ENCODE measurements at regions not wholly inside any gene's neighbourhood (a gene's known extent, or its start where the extent isn't known, plus 50 kb on each side); places are given as distances from the start of the nearest gene placed in this dataset.
A peak's percentile ranks its signal among the peaks of the same experiment; 100 is the strongest.

DNA sequence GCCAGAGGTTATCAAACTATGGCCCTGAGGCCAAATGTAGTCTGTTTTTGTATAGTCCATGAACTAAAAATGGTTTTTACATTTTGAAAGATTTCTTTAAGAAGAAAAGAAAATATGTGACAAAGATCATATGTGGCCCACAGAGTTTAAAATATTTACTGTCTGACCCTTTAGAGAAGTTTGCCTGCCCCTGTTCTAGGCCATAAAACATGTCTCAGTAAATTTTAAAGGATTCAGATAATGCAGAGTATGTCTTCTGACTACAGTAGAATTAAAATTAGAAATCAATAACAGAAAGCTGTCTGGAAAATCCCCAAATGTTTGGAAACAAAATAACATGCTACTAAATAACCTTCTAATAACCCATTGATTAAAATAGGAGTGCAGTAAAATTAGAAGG, 86.3 kb downstream of the KCNRG start:
- no peak for DNase-seq (ENCODE audit: low spot score)

DNA sequence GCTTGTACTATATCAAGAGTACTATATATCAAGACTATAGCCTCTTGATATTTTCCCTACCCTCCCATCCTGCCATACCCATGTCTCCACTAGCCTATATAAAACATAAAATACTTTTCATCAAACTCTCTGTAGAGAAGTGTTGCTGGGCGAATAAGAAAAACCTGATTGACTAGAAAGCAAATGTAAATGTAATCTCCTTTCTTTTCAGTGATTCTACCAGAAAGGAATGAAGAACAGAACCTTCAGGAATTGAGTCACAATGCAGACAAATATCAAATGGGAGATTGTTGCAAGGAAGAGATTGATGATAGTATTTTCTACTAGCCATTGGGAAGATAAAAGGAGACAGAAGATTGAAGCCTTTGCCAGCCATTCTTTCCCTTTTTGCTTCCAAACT, 89.2 kb downstream of the KCNRG start:
- DNase-seq (ENCODE audit: low spot score), result no peak

DNA sequence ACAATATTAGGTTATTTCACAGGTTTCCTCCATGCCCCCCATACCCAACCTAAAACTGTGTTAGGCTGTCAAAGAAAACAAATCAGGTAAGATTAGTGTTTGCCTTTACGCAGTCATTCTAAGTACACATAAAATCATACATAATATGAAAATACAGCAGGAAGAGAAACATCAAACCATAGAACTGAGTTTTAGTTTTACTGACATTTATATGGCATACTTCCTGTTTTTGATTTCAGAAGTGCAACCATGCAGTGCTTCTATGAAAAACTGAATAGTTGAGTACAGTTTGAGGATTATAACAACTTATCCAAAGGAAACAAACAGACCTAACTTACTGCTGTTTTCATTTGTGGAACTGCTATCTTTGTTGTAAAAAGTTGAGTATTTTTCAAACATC, 91.3 kb downstream of the KCNRG start:
- no peak for DNase-seq (ENCODE audit: low spot score)

DNA sequence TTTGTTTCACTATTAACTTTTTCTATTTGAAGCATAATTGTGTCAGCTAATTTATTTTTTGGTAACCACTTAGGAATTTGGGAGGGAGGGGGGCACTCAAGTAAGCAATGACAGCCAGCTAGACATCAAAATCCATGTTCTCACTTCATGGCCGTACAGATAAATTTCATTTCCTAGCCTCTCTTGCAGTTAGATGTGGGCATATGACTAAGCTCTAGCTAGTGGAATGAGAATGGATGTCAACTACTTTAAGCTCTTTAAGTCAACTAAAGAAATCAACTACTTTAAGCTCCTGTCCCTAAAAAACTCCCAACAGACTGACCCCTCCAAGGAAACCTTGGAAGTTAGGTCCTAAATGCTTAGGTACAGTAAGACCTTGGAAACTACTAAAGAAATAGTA, 92.0 kb downstream of the KCNRG start:
- no peak for DNase-seq (ENCODE audit: low spot score)

DNA sequence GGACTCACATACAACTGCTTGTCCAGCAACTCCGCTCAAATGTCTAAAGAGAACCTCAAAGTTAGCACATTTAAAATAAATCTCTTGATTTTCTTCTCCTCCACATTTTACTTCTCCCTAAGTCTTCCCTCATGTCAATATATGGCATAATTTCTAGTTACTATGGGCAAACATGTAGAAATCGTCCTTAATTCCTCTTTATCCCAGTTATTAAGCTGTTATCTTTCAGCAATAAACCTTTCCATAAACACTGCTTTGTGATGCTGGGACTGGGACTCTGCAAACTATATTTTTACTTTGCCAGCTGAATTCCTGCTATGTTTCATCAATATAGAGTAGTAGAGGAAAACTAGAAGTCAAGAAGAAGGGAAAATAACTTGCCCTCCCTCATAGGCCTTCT, 99.7 kb downstream of the KCNRG start:
- no peak for DNase-seq (ENCODE audit: low spot score)

DNA sequence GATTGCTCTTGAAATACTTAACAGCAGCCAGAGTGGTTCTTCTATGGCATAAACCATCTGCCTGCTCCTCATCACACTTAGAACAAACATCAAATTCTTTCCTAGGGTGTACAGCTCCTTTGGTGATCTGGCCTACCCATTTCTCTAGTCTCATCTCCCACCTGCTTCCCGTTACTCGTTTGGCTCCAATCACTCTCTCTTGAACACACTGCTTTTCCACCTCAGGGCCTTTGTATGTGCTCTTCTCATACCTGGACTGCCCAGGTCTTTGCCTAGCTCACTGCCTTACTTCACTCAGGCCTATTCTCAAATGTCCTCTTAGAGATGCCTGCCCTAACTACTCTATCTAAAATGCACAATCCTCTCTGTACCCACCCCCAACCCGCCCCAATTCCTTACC, 100.5 kb downstream of the KCNRG start:
- no peak for DNase-seq (ENCODE audit: low spot score)

DNA sequence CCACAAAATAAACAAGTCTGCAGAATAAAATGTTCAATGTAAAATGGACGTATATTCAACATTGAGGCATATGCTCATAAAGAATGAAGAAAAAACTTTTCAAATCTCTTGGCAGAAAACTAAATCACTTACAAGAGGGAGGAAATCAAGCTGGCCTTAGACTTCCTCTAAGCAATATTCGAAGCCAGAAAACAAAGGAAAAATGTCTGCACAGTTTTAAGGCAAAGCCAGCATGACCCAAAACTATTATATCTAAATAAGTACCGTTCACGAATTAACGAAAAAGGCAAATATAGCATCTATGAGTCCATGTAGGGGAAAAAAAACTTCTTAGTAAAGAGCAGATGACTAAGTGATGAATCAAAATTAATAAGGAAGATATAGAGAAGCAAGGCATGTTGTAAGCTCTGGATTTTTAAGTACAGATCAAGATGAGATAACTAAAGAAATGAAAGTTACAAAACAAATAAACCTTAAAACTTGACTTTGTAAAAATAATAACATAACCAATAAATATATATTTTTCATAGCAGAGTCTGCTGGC, 101.3 kb downstream of the KCNRG start:
- DNase-seq (ENCODE audit: low spot score), result no peak

DNA sequence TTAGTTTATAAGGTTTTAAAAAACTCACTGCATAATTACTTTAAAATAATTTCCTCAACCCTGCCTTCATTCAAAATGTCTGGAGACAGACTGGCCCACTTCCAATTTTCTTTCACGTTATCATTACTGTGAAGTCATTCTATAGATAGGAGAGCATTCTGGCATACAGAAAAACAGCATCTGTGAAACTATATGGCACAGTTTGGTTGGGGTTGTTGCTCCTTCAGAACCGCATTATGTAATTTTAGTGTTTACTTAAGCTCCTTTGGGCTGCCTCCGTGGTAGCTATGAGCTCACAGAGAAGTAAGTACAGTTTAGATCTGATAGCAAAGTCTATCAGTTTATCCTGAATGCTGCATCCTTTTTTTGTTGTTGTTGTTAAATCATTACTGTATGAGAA, 104.3 kb downstream of the KCNRG start:
- DNase-seq (ENCODE audit: low spot score), result no peak

DNA sequence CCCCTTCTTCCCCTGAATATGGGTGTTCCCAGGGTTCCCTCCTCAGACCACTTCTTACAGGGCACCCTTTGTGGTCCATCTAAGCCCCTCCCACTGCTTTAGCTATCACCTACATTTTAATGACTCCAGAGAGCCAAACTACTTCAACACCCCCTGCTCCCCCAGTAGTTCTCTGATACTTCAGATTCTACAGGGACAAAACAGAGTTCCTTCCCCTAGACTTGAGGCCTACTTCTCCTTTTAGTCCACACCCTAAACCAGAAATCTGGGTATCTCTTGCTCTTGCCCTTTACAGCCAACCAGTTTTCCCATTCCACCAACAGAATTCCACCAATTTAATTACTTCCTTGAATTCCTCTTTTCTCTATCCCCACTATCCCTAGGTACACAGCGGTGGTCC, 107.2 kb downstream of the KCNRG start:
- DNase-seq (ENCODE audit: low spot score), result no peak

DNA sequence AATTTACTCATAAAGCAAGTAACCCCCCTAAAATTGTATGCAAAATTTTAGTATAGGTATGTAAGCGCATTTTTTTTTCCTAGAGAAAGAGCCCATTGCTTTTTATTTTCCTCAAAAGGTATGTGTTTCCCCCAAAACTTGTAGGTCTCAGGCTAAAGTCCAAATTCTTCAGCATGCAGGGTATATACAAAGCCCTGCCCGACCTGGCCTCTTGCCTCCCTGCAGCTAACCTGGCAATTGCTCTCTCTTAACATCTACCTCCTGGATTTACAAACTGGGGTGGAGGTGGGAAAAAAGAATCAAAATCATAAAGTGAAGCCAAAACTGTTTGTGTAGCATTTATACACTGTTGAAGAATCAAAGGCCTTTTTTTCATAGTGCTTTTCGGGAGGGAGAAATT, 107.8 kb downstream of the KCNRG start:
- no peak for DNase-seq (ENCODE audit: low spot score)

DNA sequence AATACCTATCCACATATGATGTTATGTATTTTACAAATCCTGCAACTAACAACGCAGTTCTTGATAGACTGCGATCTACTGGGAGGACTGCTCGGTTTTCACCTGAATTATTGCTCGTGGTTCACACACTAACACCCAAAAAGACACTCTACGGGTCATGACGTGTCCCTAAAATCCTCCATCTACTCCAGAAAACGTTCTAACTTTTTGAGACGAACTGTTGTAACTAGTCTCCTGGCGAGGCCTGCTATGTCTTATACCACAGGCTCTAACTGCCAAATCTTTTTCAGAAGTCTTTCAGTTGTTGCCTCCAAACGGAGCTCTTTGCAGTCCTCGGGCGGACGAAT, 108.2 kb downstream of the KCNRG start:
- no peak for DNase-seq (ENCODE audit: low spot score)

DNA sequence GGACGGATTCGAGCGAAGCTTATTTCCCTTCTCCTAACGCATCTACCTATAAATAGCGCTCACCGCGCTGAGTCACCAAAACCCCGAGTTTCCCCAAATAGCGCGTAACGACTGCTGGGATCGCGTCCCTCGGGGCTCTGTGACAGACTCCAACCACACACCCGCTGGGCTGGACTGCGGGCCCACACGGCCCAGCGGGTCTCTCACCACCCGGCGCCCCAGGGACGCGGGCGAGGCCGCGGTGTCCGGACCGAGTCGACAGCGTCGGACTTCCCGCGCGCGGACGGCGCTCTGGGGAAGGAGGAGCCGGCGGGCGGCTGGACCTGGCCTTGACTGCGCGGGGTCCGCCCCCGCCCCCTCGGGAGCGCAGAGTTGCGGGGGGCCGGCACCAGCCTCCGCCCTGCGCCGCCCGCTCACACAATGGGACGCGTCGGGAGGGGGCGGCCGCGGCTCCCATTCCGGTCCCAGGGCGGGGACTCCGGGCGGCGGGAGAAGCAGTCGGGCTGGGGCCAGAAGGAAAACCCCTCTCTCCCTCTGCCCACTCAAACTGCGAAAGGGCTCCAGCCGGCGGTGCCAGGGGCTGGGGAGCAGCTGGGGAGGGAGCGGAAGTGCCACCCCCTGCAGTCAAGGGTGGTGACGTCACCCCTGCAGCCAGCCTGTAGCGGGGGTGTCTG, 108.8 kb downstream of the KCNRG start:
- DNase-seq (ENCODE audit: low spot score), result peak; percentile 76

DNA sequence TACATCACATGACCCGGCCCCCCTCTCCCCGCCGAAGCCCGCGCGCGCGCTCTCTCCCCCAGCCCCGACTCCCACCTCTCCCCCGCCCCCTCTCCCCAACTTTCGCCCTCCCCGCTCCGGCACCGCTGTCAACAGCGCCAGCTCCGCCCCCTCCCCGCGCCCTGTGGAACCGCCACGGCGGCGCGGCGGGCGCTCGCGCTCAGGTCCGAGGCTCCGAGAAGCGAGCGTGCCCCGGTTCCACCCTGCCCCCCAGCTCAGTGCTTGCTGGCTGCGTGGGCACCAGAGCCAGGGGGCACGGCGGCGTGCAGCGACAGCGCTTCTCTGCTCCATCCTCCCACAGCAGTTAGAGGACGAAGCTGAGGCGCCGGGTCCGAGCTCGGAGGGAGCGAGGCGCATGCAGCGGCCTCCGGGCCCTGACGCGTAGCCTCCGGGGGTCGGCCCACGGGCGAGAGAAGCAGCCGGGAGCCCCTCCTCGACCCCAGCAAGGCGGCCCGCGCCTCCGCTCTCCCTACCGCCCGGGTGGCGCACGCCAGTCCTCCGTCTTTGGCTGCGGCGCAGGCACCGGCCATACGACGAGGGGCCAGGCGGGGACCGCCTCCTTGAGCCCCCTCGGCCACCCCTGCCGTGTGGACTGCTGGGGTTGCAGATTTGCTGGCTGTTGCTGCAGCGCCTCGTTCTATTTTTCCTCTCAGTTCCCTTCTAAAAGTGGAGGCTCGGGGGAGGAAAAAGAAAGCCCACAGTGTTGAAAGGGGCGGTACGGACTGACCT, 109.5 kb downstream of the KCNRG start:
- peak; percentile 97 for DNase-seq (ENCODE audit: low spot score)

DNA sequence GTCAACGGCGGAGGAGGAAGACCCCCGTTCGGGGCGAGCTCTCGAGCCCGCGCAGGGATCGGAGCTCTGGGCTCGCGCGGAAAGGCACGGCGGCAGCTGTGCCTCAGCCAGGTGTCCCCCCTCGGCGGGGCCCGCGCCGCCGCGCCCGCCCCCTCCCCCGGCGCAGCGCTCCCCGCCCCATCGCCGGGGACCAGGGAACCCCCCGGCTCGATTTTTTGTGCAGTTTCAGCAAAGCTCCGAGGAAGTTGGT, 110.0 kb downstream of the KCNRG start:
- DNase-seq (ENCODE audit: low spot score), result no peak

DNA sequence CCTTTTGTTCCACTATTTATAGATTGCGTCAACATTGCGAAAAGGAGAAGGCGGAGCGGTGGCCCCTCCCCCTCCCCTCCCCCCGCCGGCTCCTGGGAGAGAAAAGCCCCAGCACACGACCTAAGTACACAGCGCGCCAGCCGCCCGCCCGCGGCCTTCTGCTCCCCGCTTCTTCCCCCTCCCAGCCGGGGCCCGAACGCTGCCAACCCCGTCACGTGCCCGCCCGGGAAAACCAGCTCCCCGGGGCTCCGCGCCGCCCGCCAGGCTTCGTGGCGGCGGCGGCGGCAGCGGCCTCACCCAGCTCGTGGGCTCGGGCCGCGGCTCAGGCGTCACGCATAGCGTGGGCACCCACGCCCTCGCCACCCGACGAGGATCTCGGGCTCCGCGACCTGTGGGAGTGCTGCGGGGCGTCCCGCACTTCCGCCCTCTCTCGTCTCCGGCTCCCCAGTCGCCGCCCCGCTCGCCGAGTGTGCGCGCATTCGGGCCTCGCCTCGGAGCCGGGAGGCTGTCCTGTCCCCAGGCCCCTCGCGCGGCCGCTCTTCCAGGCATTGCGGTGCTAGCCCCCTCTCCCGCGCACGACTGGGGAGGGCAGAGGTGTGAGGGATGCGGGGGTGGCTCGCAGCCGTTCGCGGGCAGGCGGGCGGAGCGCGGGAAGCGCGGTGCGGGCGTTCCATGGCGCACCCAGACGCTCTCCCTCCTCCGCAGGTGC, 110.5 kb downstream of the KCNRG start:
- peak; percentile 95 for DNase-seq (ENCODE audit: low spot score)

DNA sequence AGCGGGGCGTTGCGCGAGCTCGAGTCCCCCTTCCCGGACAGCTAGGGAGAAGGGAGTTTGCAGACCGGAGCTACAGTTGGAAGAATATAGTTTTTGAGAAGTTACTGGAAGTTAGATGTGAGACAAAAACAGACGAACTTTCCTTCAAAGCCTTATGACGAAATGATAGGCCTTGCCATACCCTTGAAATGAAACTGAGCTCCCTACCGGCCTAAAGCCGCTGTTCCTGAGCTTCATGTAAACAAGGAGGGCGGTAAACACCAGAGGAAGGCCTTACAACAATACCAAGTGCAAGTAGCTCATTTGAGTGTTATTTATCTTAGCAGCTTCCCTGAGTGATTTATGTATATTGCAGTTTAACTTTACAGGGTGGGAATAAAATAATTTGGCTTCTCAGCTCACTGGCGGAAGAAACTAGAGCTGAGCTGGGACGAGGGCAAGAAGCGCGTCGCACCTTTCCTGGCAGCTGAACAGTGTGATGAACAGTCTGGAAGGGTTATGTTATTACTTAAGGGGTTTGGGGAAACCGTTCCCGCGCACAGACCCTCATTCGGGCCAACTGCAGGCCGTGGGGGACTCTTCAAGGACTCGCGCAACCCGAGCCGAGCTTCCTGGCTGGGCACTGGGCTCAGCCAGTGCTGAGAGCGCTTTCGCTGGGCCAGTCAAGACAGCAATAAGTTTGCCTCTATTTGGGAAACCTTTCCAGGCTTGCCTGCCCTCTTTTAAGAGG, 111.2 kb downstream of the KCNRG start:
- no peak for DNase-seq (ENCODE audit: low spot score)

DNA sequence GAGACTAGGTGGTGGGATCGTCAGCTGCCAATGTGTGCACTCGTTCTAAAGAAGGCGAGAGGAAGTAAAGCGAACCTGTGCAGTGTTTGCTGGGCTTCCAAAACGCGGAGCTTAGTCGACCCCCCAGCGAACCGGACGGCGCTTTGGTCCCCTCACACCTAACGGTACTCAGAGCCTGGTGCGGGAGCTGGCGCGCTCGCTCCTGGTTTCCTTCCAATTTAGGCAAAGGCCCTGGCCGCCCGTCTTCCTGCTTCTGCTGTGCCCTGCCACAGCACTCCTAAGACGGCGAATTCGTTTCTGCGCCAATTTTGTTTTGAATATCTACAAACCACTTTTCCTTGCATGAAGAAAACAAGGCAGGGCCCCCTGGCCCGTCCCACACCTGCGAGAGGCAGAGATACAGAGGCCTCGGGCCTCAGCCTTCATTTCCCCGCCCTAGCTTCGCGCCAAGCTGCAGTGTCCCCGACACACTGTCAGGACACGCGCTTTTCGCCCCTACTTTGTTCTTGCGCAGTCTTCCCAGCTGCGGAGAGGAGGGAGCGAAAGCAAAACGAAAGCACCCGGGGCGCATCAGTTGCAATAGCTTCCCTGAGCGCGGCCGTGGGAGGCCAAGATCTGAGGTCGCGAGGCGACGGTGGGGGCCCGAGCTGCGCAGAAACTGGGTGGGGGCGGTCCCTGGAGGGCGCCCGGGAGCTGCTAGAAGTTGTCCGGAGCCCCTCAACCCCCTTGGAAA, 111.9 kb downstream of the KCNRG start:
- peak; percentile 54 for DNase-seq (ENCODE audit: low spot score)

DNA sequence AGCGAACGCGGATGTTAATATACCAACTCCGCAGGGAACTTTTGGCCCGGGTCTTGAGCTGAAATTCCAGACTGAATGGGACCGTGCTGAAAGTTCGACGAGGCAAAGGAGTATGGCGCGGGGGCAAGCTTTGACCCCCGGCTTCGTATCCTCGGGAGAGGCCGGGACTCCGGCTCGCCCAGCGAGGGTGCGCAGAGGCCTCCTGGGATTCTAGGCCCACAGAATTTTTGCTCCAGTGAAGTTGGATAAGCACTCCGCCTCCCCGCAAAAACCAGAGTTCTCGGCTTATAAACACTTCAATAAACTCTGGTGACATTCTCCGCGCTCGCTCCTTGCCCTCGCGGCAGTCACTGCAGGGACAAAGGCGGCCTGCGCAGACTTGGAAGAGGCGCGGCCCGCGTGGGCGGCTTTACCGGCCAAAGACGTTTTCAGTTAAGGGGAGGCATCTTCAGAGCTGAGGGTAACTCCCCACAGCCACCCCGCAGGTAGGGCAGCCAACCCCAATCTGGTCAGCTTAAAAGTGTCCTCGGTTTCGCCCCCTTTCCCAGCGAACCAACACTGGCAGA, 112.6 kb downstream of the KCNRG start:
- DNase-seq (ENCODE audit: low spot score), result no peak

DNA sequence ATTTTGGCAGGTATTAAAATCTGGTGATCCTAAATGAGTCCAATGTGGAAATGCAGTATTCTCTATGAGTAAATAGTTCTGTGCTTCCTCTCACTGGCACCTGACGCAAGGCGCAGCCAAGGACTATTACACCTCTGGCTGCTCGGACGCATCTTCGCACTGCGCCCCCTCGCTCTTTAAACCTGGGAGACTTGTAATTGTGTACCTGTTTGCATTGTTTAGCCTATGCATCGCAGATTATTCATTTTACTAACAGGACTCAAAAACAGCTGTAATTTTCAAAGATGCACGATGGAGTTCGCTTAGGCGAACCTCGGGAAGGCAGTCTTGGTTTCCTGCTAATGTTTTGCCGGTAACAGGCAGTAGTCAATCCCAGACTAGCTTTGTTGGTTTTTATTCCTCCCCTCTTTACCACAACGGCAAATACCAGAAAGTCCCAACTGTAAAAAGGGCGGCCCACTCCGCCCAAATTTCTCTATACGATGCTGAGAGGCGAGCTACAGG, 113.2 kb downstream of the KCNRG start:
- no peak for DNase-seq (ENCODE audit: low spot score)

DNA sequence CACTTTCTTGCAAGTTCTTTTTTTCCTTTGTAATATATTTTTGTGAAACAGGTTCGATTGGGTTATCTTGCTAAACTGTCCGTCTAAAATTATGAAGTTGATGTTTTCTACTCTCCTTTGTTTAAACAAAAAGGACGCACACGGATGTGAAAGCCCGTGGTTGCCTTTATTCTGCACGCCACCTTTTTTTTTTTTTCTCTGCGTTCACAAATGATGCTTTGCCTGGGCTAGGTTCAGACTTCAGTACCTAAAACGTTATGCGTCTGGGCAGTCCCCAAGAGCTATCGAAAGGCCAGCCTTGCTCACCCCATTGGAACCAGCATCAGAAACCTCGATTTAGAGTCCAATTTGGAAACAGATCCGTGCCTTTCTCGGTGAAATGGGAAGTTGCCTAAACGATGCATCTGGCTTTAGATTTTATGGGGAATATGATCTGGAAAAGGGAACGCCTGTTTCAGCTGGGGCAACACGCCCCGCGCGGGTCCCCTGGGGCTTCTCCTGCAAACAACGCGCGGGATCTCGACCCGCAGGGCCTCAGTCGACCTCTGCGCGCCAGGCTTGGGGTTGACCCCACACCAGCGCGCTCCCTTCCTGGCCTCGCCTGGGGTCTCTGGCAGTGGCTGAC, 113.9 kb downstream of the KCNRG start:
- no peak for DNase-seq (ENCODE audit: low spot score)

DNA sequence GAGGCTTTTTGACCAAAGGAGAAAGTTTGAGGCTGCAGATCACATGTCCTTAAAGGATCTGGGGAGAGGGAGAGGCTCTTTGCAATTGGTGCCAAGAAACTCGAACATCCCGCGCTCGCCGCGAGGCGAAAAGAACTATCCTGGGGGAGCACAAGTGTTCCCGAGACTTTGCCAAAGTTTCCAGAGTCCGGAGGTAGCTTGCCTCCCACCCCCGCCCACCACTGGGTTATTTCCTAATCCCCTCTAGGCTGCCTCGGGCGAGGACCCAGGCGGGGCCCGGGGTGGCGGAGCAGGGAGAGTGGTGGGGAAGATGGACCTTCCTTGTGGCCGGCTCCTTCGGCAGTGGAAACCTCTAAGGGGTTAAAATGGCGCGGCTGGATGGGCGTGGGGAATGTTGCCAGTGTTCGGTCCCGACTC, 114.5 kb downstream of the KCNRG start:
- no peak for DNase-seq (ENCODE audit: low spot score)

Measured in ureter (tissue), 1 donor.